ENCODE measurements at regions not wholly inside any gene's neighbourhood (a gene's known extent, or its start where the extent isn't known, plus 50 kb on each side); places are given as distances from the start of the nearest gene placed in this dataset.

- no peak for TF ChIP-seq CTCF (IDR thresholded peaks at IDR 0.05; ENCODE audit: low read depth, low read length)
- TF ChIP-seq EZH2phosphoT487 (IDR thresholded peaks at IDR 0.05; ENCODE audit: low read depth), result no peak
Observed at GRCh38 chr4:55186700-55187099, 61.3 kb upstream of the KDR start.

Measured in OCI-LY3 (cell line).